ENCODE measurements at regions not wholly inside any gene's neighbourhood (a gene's known extent, or its start where the extent isn't known, plus 50 kb on each side); places are given as distances from the start of the nearest gene placed in this dataset.

GRCh38 chr13:106042996-106043581 lies 492.4 kb downstream of the EFNB2 start:
- TF ChIP-seq CTCF (IDR thresholded peaks at IDR 0.05) (no peak), POLR2A (IDR thresholded peaks at IDR 0.05) (no peak)

Data from right lobe of liver (tissue), 4 donors.